ENCODE measurements at regions not wholly inside any gene's neighbourhood (a gene's known extent, or its start where the extent isn't known, plus 50 kb on each side); places are given as distances from the start of the nearest gene placed in this dataset.

DNA sequence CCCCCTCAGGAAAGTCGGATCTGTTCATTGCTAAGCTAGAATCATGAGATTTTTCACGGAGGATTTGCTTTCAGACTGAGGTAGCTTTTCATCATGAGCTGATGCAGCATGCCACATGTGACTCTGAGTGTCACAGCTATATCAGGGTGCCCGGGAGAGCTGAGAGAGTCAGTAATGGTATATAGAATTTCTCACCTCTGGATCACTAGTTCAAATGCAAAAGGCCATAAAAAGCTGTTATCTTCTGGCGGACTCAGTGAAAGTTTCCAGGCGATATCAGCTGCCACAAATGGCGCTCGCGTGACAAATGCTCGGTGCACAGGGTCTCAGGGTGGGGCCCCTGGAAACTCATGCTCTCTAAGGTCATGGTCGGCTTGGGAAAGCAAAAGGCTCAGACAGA, 150.1 kb downstream of the DHX15 start:
- H3K4me3 ChIP-seq (replicated peaks; ENCODE audit: insufficient read depth, low read length), result no peak overlapping the region
- TF ChIP-seq REST (IDR thresholded peaks at IDR 0.05; ENCODE audit: insufficient replicate concordance, low read depth) (no peak), SPI1 (IDR thresholded peaks at IDR 0.05; ENCODE audit: borderline replicate concordance, low read depth) (no peak), GABPA (IDR thresholded peaks at IDR 0.05; ENCODE audit: low read depth) (no peak), CTCF (IDR thresholded peaks at IDR 0.05; ENCODE audit: insufficient read depth, low read length) (no peak)
- no peak for DNase-seq (ENCODE audit: low read depth in 1 of 2, low spot score in 1 of 2)
- no peaks in the 10 kb centered on the region for H3K27me3 ChIP-seq (ENCODE audit: insufficient read depth, poor library complexity, severe bottlenecking)
- H3K27ac ChIP-seq (replicated peaks), result no peak overlapping the region

GRCh38 chr4:24433515-24434214, 150.7 kb downstream of the DHX15 start:
- no peak overlapping the region for H3K4me3 ChIP-seq (replicated peaks; ENCODE audit: insufficient read depth, low read length)
- H3K27ac ChIP-seq (replicated peaks), result no peak overlapping the region
- no peaks in the 10 kb centered on the region for H3K27me3 ChIP-seq (ENCODE audit: insufficient read depth, poor library complexity, severe bottlenecking)
- no peak for DNase-seq (ENCODE audit: low read depth in 1 of 2, low spot score in 1 of 2)
- no peak for TF ChIP-seq REST (IDR thresholded peaks at IDR 0.05; ENCODE audit: insufficient replicate concordance, low read depth)
- TF ChIP-seq GABPA (IDR thresholded peaks at IDR 0.05; ENCODE audit: low read depth), result no peak
- TF ChIP-seq POLR2AphosphoS5 (IDR thresholded peaks at IDR 0.05; ENCODE audit: low read depth), result no peak
- TF ChIP-seq CTCF (IDR thresholded peaks at IDR 0.05; ENCODE audit: insufficient read depth, low read length), result no peak
- no peak for TF ChIP-seq SPI1 (IDR thresholded peaks at IDR 0.05; ENCODE audit: borderline replicate concordance, low read depth)

- DNase-seq (ENCODE audit: low read depth in 1 of 2, low spot score in 1 of 2), result no peak
- Histone ChIP-seq H3K27ac (replicated peaks) (no peak overlapping the region), H3K27me3 (ENCODE audit: insufficient read depth, poor library complexity, severe bottlenecking) (no peaks in the 10 kb centered on the region), H3K4me3 (replicated peaks; ENCODE audit: insufficient read depth, low read length) (no peak overlapping the region)
- TF ChIP-seq GABPA (IDR thresholded peaks at IDR 0.05; ENCODE audit: low read depth) (no peak), SPI1 (IDR thresholded peaks at IDR 0.05; ENCODE audit: borderline replicate concordance, low read depth) (no peak), REST (IDR thresholded peaks at IDR 0.05; ENCODE audit: insufficient replicate concordance, low read depth) (no peak), POLR2AphosphoS5 (IDR thresholded peaks at IDR 0.05; ENCODE audit: low read depth) (no peak), CTCF (IDR thresholded peaks at IDR 0.05; ENCODE audit: insufficient read depth, low read length) (no peak)
Measured at GRCh38 chr4:24428850-24429249, 155.5 kb downstream of the DHX15 start.

All from HL-60 (cell line).